ENCODE measurements at regions not wholly inside any gene's neighbourhood (a gene's known extent, or its start where the extent isn't known, plus 50 kb on each side); places are given as distances from the start of the nearest gene placed in this dataset.

GRCh38 chr6:22020299-22021003 is 276.4 kb downstream of the PRL start:
- WGBS (ENCODE audit: extremely low coverage, insufficient coverage, insufficient read length): no CpG with 5 or more reads among the region's 5 CpGs
- no peak overlapping the region for H4K91ac ChIP-seq (ENCODE audit: low read depth, low read length)
- no peak overlapping the region for H3K23ac ChIP-seq (ENCODE audit: low read length)
- H3K27me3 ChIP-seq (ENCODE audit: insufficient read depth, low read length): no peaks in the 10 kb centered on the region
- H2AK5ac ChIP-seq (ENCODE audit: low read length): no peak overlapping the region
- no peak overlapping the region for H4K8ac ChIP-seq (ENCODE audit: low read depth, low read length)
- H3K4me1 ChIP-seq (ENCODE audit: control insufficient read depth in 1 of 2, insufficient read depth in 2 of 2, low read length in 2 of 2): peaks cover 5% of the 10 kb centered on the region in 2 experiments
- no peak overlapping the region for H3K18ac ChIP-seq (ENCODE audit: low read length)
- no peak overlapping the region for H3K4me2 ChIP-seq (ENCODE audit: low read length)
- H3K9me3 ChIP-seq (ENCODE audit: insufficient read depth, low read depth, low read length): peaks cover 6% of the 10 kb centered on the region
- peaks cover 11 to 14% of the 10 kb centered on the region in 2 experiments for H3K36me3 ChIP-seq (ENCODE audit: control insufficient read depth in 1 of 2, insufficient read depth in 2 of 2, low read length in 2 of 2)
- no peak overlapping the region for H4K12ac ChIP-seq (ENCODE audit: low read depth, low read length)
- H2BK120ac ChIP-seq (ENCODE audit: insufficient read depth, low read length, poor library complexity): no peak overlapping the region
- no peak overlapping the region for H3K9ac ChIP-seq (ENCODE audit: low read length)
- no peak overlapping the region for H2AFZ ChIP-seq (ENCODE audit: insufficient read depth, low read length, poor library complexity)
- no peaks in the 10 kb centered on the region for H3K79me2 ChIP-seq (ENCODE audit: control insufficient read depth, insufficient read depth, low read length, poor library complexity)
- peaks cover 9% of the 10 kb centered on the region for H3K79me1 ChIP-seq (ENCODE audit: low read length)
- H3K27ac ChIP-seq (ENCODE audit: low read depth, low read length): no peak overlapping the region
- H3K4me3 ChIP-seq (ENCODE audit: low read depth, low read length): no peak overlapping the region
- H3K4ac ChIP-seq (ENCODE audit: low read depth, low read length): no peak overlapping the region
- H3K14ac ChIP-seq (ENCODE audit: low read length): no peak overlapping the region
- H2BK5ac ChIP-seq (ENCODE audit: low read depth, low read length, poor library complexity): no peak overlapping the region
- no peak overlapping the region for H2BK12ac ChIP-seq (ENCODE audit: low read length)
- no peak for DNase-seq

GRCh38 chr6:22021966-22022365 is 274.9 kb downstream of the PRL start:
- H4K8ac ChIP-seq (ENCODE audit: low read depth, low read length): no peak overlapping the region
- H3K4me2 ChIP-seq (ENCODE audit: low read length): no peak overlapping the region
- H3K23ac ChIP-seq (ENCODE audit: low read length): no peak overlapping the region
- H4K91ac ChIP-seq (ENCODE audit: low read depth, low read length): no peak overlapping the region
- H4K12ac ChIP-seq (ENCODE audit: low read depth, low read length): no peak overlapping the region
- peaks cover 6% of the 10 kb centered on the region for H3K9me3 ChIP-seq (ENCODE audit: insufficient read depth, low read depth, low read length)
- DNase-seq: no peak
- H3K79me1 ChIP-seq (ENCODE audit: low read length): peaks cover 13% of the 10 kb centered on the region
- no peak overlapping the region for H3K9ac ChIP-seq (ENCODE audit: low read length)
- H3K14ac ChIP-seq (ENCODE audit: low read length): no peak overlapping the region
- no CpG with 5 or more reads among the region's 1 CpG for WGBS (ENCODE audit: extremely low coverage, insufficient coverage, insufficient read length)
- no peak overlapping the region for H3K4me3 ChIP-seq (ENCODE audit: low read depth, low read length)
- H3K4ac ChIP-seq (ENCODE audit: low read depth, low read length): no peak overlapping the region
- H2AFZ ChIP-seq (ENCODE audit: insufficient read depth, low read length, poor library complexity): no peak overlapping the region
- no peak overlapping the region for H3K18ac ChIP-seq (ENCODE audit: low read length)
- no peaks in the 10 kb centered on the region for H3K27me3 ChIP-seq (ENCODE audit: insufficient read depth, low read length)
- H3K79me2 ChIP-seq (ENCODE audit: control insufficient read depth, insufficient read depth, low read length, poor library complexity): no peaks in the 10 kb centered on the region
- no peak overlapping the region for H2BK12ac ChIP-seq (ENCODE audit: low read length)
- H3K36me3 ChIP-seq (ENCODE audit: control insufficient read depth in 1 of 2, insufficient read depth in 2 of 2, low read length in 2 of 2): peaks cover 11 to 14% of the 10 kb centered on the region in 2 experiments
- H2AK5ac ChIP-seq (ENCODE audit: low read length): no peak overlapping the region
- no peak overlapping the region for H3K27ac ChIP-seq (ENCODE audit: low read depth, low read length)
- H2BK5ac ChIP-seq (ENCODE audit: low read depth, low read length, poor library complexity): no peak overlapping the region
- H2BK120ac ChIP-seq (ENCODE audit: insufficient read depth, low read length, poor library complexity): no peak overlapping the region
- H3K4me1 ChIP-seq (ENCODE audit: control insufficient read depth in 1 of 2, insufficient read depth in 2 of 2, low read length in 2 of 2): peaks cover 5% of the 10 kb centered on the region in 2 experiments

DNA sequence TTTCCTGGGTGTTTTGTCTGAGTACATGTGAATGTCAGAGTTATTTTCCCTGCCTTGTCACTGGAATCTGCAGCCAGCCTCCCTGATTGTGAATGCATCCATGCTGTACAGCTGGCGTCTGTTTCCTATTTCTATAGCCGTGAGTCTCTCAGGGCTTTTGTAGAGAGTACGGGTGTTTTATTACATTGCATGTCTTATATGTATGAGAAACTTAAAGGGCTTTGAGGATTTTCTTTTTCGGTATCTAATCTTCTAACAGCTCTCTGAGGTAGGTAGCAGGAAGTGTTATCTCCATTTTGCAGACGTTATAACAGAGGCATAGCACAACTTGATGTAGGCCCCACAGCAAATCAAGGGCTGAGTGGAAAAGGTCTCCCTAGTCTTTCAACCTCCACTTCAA is 272.9 kb downstream of the PRL start:
- Histone ChIP-seq H3K23ac (ENCODE audit: low read length) (no peak overlapping the region), H2AK5ac (ENCODE audit: low read length) (no peak overlapping the region), H3K27me3 (ENCODE audit: insufficient read depth, low read length) (no peaks in the 10 kb centered on the region), H3K9ac (ENCODE audit: low read length) (no peak overlapping the region), H2BK5ac (ENCODE audit: low read depth, low read length, poor library complexity) (no peak overlapping the region), H2BK12ac (ENCODE audit: low read length) (no peak overlapping the region), H3K4ac (ENCODE audit: low read depth, low read length) (no peak overlapping the region), H2AFZ (ENCODE audit: insufficient read depth, low read length, poor library complexity) (no peak overlapping the region), H4K91ac (ENCODE audit: low read depth, low read length) (no peak overlapping the region), H3K79me2 (ENCODE audit: control insufficient read depth, insufficient read depth, low read length, poor library complexity) (peaks cover 3% of the 10 kb centered on the region), H3K14ac (ENCODE audit: low read length) (no peak overlapping the region), H4K12ac (ENCODE audit: low read depth, low read length) (no peak overlapping the region), H2BK120ac (ENCODE audit: insufficient read depth, low read length, poor library complexity) (no peak overlapping the region), H3K4me1 (ENCODE audit: control insufficient read depth in 1 of 2, insufficient read depth in 2 of 2, low read length in 2 of 2) (peaks cover 9% of the 10 kb centered on the region in 2 experiments), H3K4me3 (ENCODE audit: low read depth, low read length) (no peak overlapping the region), H3K9me3 (ENCODE audit: insufficient read depth, low read depth, low read length) (peaks cover 6% of the 10 kb centered on the region), H3K18ac (ENCODE audit: low read length) (no peak overlapping the region), H3K27ac (ENCODE audit: low read depth, low read length) (peak overlapping the region; percentile 31), H4K8ac (ENCODE audit: low read depth, low read length) (no peak overlapping the region), H3K36me3 (ENCODE audit: control insufficient read depth in 1 of 2, insufficient read depth in 2 of 2, low read length in 2 of 2) (peaks cover 11 to 14% of the 10 kb centered on the region in 2 experiments), H3K4me2 (ENCODE audit: low read length) (no peak overlapping the region), H3K79me1 (ENCODE audit: low read length) (peaks cover 20% of the 10 kb centered on the region)
- DNase-seq: no peak
- WGBS (ENCODE audit: extremely low coverage, insufficient coverage, insufficient read length): no CpG with 5 or more reads among the region's 5 CpGs

GRCh38 chr6:22024973-22025467 is 271.8 kb downstream of the PRL start:
- peak overlapping the region; percentile 30 for H3K9ac ChIP-seq (ENCODE audit: low read length)
- peak overlapping the region; percentile 80 for H2BK5ac ChIP-seq (ENCODE audit: low read depth, low read length, poor library complexity)
- H4K91ac ChIP-seq (ENCODE audit: low read depth, low read length): peak overlapping the region; percentile 76
- peak overlapping the region; percentile 65 for H3K4ac ChIP-seq (ENCODE audit: low read depth, low read length)
- H3K4me3 ChIP-seq (ENCODE audit: low read depth, low read length): no peak overlapping the region
- peak overlapping the region; percentile 29 for H2BK12ac ChIP-seq (ENCODE audit: low read length)
- no peak overlapping the region for H4K12ac ChIP-seq (ENCODE audit: low read depth, low read length)
- peak overlapping the region; percentile 96 for H2BK120ac ChIP-seq (ENCODE audit: insufficient read depth, low read length, poor library complexity)
- peaks cover 6% of the 10 kb centered on the region for H3K9me3 ChIP-seq (ENCODE audit: insufficient read depth, low read depth, low read length)
- H3K4me1 ChIP-seq (ENCODE audit: control insufficient read depth in 1 of 2, insufficient read depth in 2 of 2, low read length in 2 of 2): peaks cover 9% of the 10 kb centered on the region in 2 experiments
- H3K27ac ChIP-seq (ENCODE audit: low read depth, low read length): peak overlapping the region; percentile 96
- no peak for DNase-seq
- H3K27me3 ChIP-seq (ENCODE audit: insufficient read depth, low read length): no peaks in the 10 kb centered on the region
- no CpG with 5 or more reads among the region's 4 CpGs for WGBS (ENCODE audit: extremely low coverage, insufficient coverage, insufficient read length)
- H4K8ac ChIP-seq (ENCODE audit: low read depth, low read length): peak overlapping the region; percentile 44
- peaks cover 21% of the 10 kb centered on the region for H3K79me1 ChIP-seq (ENCODE audit: low read length)
- H2AFZ ChIP-seq (ENCODE audit: insufficient read depth, low read length, poor library complexity): no peak overlapping the region
- H3K79me2 ChIP-seq (ENCODE audit: control insufficient read depth, insufficient read depth, low read length, poor library complexity): peaks cover 3% of the 10 kb centered on the region
- H3K14ac ChIP-seq (ENCODE audit: low read length): peak overlapping the region; percentile 29
- H3K18ac ChIP-seq (ENCODE audit: low read length): peak overlapping the region; percentile 31
- peak overlapping the region; percentile 52 for H3K4me2 ChIP-seq (ENCODE audit: low read length)
- no peak overlapping the region for H3K23ac ChIP-seq (ENCODE audit: low read length)
- peaks cover 11 to 14% of the 10 kb centered on the region in 2 experiments for H3K36me3 ChIP-seq (ENCODE audit: control insufficient read depth in 1 of 2, insufficient read depth in 2 of 2, low read length in 2 of 2)
- peak overlapping the region; percentile 56 for H2AK5ac ChIP-seq (ENCODE audit: low read length)

Data from trophoblast cell (in vitro differentiated cells and primary cell).